Lung (tissue), 11 donors: ENCODE measurements at regions not wholly inside any gene's neighbourhood (a gene's known extent, or its start where the extent isn't known, plus 50 kb on each side); places are given as distances from the start of the nearest gene placed in this dataset.

Experiments
- ATAC-seq: fragments of 200-7000 bp; cut with Tn5 transposase; one replicate; pipeline ENCODE4 v1.9.1; 2020; ENCODE audit warnings: moderate number of reproducible peaks; ENCODE audit not compliant: insufficient read depth, low FRiP score
- DNase-seq, 3 donors: peaks; one replicate each; pipeline ENCODE4 v3.0.0-alpha.2; 2013 to 2017
- H3K27ac ChIP-seq, 2 donors: one replicate each; pipeline ENCODE4 v1.5.1; 2013; ENCODE audit warnings: mild to moderate bottlenecking in 2 of 2, moderate library complexity in 2 of 2, control low read depth in 1 of 2, inconsistent platforms in 1 of 2, low read depth in 1 of 2, low read length in 1 of 2
- H3K27me3 ChIP-seq, 3 donors: one replicate each; pipeline ENCODE4 v1.5.1; 2013; ENCODE audit warnings: low read length in 2 of 3; ENCODE audit not compliant: control insufficient read depth in 3 of 3, insufficient read depth in 3 of 3
- H3K36me3 ChIP-seq, 4 donors: one replicate each; pipeline ENCODE4 v1.5.1; 2013; ENCODE audit warnings: low read length in 4 of 4, mild to moderate bottlenecking in 1 of 4, moderate library complexity in 1 of 4; ENCODE audit not compliant: control insufficient read depth in 4 of 4, insufficient read depth in 4 of 4
- H3K4me1 ChIP-seq, 5 donors: one replicate each; pipeline ENCODE4 v1.5.1; 2013; ENCODE audit warnings: low read length in 5 of 5, mild to moderate bottlenecking in 2 of 5, moderate library complexity in 1 of 5; ENCODE audit not compliant: control insufficient read depth in 5 of 5, insufficient read depth in 5 of 5
- H3K4me3 ChIP-seq: one replicate; pipeline ENCODE4 v1.5.1; 2013; ENCODE audit warnings: mild to moderate bottlenecking, control low read depth, moderate library complexity
- H3K9ac ChIP-seq, 2 donors: one replicate each; pipeline ENCODE4 v1.5.1; 2013; ENCODE audit warnings: low read length in 2 of 2, control low read depth in 1 of 2; ENCODE audit not compliant: insufficient read depth in 1 of 2
- H3K9me3 ChIP-seq, 4 donors: one replicate each; pipeline ENCODE4 v1.5.1; 2013; ENCODE audit warnings: low read length in 3 of 4, mild to moderate bottlenecking in 1 of 4, moderate library complexity in 1 of 4; ENCODE audit not compliant: control insufficient read depth in 4 of 4, insufficient read depth in 3 of 4
- CTCF ChIP-seq: IDR thresholded peaks from 2 replicates; pipeline ENCODE4 v1.5.1; 2012; ENCODE audit warnings: mild to moderate bottlenecking; ENCODE audit errors: control extremely low read depth, extremely low read depth
- WGBS, 2 donors: extraction: QIAGEN DNeasy Blood & Tissue Kit; methylation state at CpG; one replicate each; pipeline ENCODE4 v1.1.7; 2013; 5-methylcytosine and 5-hydroxymethylcytosine counted together
- donor health status: control.
- donor health status: control.
- donor health status: Bipolar disorder and iron deficiency.
- donor health status: healthy.
- donor health status: DM: yes; HTN: yes; CAD: no.

GRCh38 chr6:126944512-126944911 lies 174.0 kb upstream of the RSPO3 start:
- ATAC-seq: no peak
- no peak overlapping the region for H3K9ac ChIP-seq

GRCh38 chr6:126945150-126945685 lies 173.3 kb upstream of the RSPO3 start:
- TF ChIP-seq CTCF: no peak
- no peak for DNase-seq

More at GRCh38 chr6:126944512-126944911, 174.0 kb upstream of the RSPO3 start:
- H3K9me3 ChIP-seq: no peaks in the 10 kb centered on the region
- H3K27ac ChIP-seq: no peak overlapping the region
- no peak for DNase-seq
- H3K36me3 ChIP-seq: no peaks in the 10 kb centered on the region
- WGBS, 2 donors: 72 to 78% methylated on average over 5 of the region's 5 CpGs
- H3K4me3 ChIP-seq: no peak overlapping the region
- H3K27me3 ChIP-seq: no peaks in the 10 kb centered on the region
- no peak for TF ChIP-seq CTCF
- no peaks in the 10 kb centered on the region for H3K4me1 ChIP-seq

GRCh38 chr6:126945812-126946360 lies 172.6 kb upstream of the RSPO3 start:
- TF ChIP-seq CTCF: no peak

More at GRCh38 chr6:126945150-126945685, 173.3 kb upstream of the RSPO3 start:
- H3K27ac ChIP-seq: no peak overlapping the region
- H3K9ac ChIP-seq: no peak overlapping the region
- no peak overlapping the region for H3K4me3 ChIP-seq
- WGBS, 2 donors: 82 to 89% methylated on average over 4 of the region's 4 CpGs
- ATAC-seq: no peak
- no peaks in the 10 kb centered on the region for H3K27me3 ChIP-seq
- no peaks in the 10 kb centered on the region for H3K4me1 ChIP-seq
- H3K9me3 ChIP-seq: no peaks in the 10 kb centered on the region
- no peaks in the 10 kb centered on the region for H3K36me3 ChIP-seq

GRCh38 chr6:126947070-126947469 lies 171.4 kb upstream of the RSPO3 start:
- no peaks in the 10 kb centered on the region for H3K4me1 ChIP-seq
- no peaks in the 10 kb centered on the region for H3K36me3 ChIP-seq
- no peak overlapping the region for H3K4me3 ChIP-seq
- 67 to 74% methylated on average over 4 of the region's 4 CpGs for WGBS, 2 donors
- no peak for DNase-seq
- H3K27me3 ChIP-seq: no peaks in the 10 kb centered on the region
- no peak overlapping the region for H3K9ac ChIP-seq
- H3K9me3 ChIP-seq: no peaks in the 10 kb centered on the region
- H3K27ac ChIP-seq: no peak overlapping the region
- ATAC-seq: no peak
- no peak for TF ChIP-seq CTCF

More at GRCh38 chr6:126945812-126946360, 172.6 kb upstream of the RSPO3 start:
- no peak overlapping the region for H3K9ac ChIP-seq
- no peak overlapping the region for H3K4me3 ChIP-seq
- H3K27ac ChIP-seq: no peak overlapping the region
- WGBS, 2 donors: 78 to 86% methylated on average over 2 of the region's 2 CpGs
- DNase-seq (no peak), ATAC-seq (no peak)
- no peaks in the 10 kb centered on the region for H3K36me3 ChIP-seq
- H3K9me3 ChIP-seq: no peaks in the 10 kb centered on the region
- H3K27me3 ChIP-seq: no peaks in the 10 kb centered on the region
- no peaks in the 10 kb centered on the region for H3K4me1 ChIP-seq
